ENCODE measurements at regions not wholly inside any gene's neighbourhood (a gene's known extent, or its start where the extent isn't known, plus 50 kb on each side); places are given as distances from the start of the nearest gene placed in this dataset.

DNA sequence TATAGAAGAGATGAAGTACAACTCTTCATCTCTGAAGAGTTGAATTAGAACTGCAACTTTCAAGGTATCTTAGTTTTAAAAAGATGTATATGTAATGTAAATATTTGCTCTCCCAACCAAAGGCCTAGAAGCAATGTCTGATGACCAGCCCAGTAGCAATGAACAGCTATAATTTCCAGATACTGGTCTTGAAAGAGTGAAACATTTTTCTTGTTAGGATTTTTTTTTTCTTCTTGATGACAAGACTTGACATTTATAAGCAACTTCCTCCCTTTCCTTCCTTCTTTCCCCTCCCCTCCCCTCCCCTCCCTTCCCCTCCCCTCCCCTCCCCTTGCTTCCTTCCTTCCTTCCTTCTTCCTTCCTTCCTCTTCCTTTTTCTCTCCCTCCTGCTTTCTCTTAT, 423.4 kb downstream of the ZIC1 start:
- Histone ChIP-seq H3K27ac (no peak overlapping the region), H3K4me2 (no peak overlapping the region), H3K4me3 (no peak overlapping the region), H3K9me3 (no peaks in the 10 kb centered on the region), H3K4me1 (no peaks in the 10 kb centered on the region)
- no peak for ATAC-seq
- POLR2A ChIA-PET: no interaction called here
- DNase-seq (ENCODE audit: low read depth in 1 of 2, low spot score in 1 of 2): no peak
- no peak for TF ChIP-seq ZSCAN20 (CRISPR knock-in tag; IDR thresholded peaks at IDR 0.05)
- no peak for TF ChIP-seq RARB (CRISPR knock-in tag; IDR thresholded peaks at IDR 0.05)
- TF ChIP-seq, protein P1, sequence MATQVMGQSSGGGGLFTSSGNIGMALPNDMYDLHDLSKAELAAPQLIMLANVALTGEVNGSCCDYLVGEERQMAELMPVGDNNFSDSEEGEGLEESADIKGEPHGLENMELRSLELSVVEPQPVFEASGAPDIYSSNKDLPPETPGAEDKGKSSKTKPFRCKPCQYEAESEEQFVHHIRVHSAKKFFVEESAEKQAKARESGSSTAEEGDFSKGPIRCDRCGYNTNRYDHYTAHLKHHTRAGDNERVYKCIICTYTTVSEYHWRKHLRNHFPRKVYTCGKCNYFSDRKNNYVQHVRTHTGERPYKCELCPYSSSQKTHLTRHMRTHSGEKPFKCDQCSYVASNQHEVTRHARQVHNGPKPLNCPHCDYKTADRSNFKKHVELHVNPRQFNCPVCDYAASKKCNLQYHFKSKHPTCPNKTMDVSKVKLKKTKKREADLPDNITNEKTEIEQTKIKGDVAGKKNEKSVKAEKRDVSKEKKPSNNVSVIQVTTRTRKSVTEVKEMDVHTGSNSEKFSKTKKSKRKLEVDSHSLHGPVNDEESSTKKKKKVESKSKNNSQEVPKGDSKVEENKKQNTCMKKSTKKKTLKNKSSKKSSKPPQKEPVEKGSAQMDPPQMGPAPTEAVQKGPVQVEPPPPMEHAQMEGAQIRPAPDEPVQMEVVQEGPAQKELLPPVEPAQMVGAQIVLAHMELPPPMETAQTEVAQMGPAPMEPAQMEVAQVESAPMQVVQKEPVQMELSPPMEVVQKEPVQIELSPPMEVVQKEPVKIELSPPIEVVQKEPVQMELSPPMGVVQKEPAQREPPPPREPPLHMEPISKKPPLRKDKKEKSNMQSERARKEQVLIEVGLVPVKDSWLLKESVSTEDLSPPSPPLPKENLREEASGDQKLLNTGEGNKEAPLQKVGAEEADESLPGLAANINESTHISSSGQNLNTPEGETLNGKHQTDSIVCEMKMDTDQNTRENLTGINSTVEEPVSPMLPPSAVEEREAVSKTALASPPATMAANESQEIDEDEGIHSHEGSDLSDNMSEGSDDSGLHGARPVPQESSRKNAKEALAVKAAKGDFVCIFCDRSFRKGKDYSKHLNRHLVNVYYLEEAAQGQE (IDR thresholded peaks at IDR 0.05): no peak
- CTCF ChIA-PET: no interaction called here
- FAIRE-seq: no peak

DNA sequence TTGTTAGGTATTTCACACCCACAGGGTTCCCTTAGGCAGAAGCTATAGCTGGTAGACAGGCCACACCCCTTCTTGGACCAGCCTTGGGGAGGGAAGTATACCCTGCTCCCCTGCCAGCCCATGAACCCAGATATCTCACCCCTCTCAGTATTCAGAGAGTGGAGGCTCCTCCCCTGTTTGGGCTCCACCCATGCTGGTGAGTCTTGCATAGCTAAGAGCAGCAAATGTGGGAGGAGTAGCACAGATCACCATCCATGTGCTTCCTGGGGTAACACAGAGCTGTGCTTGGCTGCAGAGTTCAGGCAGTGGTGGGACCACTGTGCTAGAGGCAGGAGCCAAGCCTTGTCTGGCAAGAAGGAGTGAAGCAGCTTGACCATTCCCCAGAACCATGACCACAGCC, 427.2 kb downstream of the ZIC1 start:
- ChIA-PET CTCF (no interaction called here), POLR2A (no interaction called here)
- ATAC-seq: no peak
- FAIRE-seq: no peak
- no peak for TF ChIP-seq MAZ (IDR thresholded peaks at IDR 0.05; ENCODE audit: borderline replicate concordance, low read depth, low read length)
- no peak for TF ChIP-seq EHF (CRISPR knock-in tag; IDR thresholded peaks at IDR 0.05)
- TF ChIP-seq KDM5A (IDR thresholded peaks at IDR 0.05): no peak
- TF ChIP-seq ZC3H11A (IDR thresholded peaks at IDR 0.05): no peak
- TF ChIP-seq SMC3 (IDR thresholded peaks at IDR 0.05): no peak
- TF ChIP-seq FOSB (CRISPR knock-in tag; IDR thresholded peaks at IDR 0.05): no peak
- TF ChIP-seq HEYL (CRISPR knock-in tag; IDR thresholded peaks at IDR 0.05): no peak
- TF ChIP-seq SREBF2 (IDR thresholded peaks at IDR 0.05): no peak
- Histone ChIP-seq H3K4me2 (no peak overlapping the region), H3K27ac (no peak overlapping the region), H3K4me3 (no peak overlapping the region), H3K9me3 (no peaks in the 10 kb centered on the region), H3K4me1 (no peaks in the 10 kb centered on the region)
- no peak for DNase-seq (ENCODE audit: low read depth in 1 of 2, low spot score in 1 of 2)

DNA sequence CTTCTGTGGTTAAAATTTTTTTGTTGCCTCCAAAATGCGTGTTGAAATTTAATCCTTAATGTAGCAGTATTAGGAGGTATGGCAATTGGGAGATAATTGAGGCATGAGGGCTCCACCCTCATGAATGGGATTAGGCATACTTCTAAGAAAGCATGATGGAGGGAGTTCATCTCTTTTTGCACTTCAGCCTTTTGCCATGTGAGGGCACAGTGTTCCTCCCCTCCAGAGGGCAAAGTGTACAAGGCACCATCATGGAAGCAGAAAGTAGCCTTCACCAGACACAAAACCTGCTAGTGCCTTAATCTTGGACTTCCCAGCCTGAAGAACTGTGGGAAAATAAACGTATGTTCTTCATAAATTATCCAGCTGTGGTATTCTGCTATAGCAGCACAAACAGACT, 429.5 kb downstream of the ZIC1 start:
- WGBS (ENCODE audit: missing lambda C conversion rate): 2% methylated on average over 2 of the region's 2 CpGs
- ATAC-seq: no peak
- peak in 1 of 2 experiments; percentile 5 for DNase-seq (ENCODE audit: low read depth in 1 of 2, low spot score in 1 of 2)
- no peak for TF ChIP-seq TP53 (CRISPR knock-in tag; IDR thresholded peaks at IDR 0.05)
- no peak for TF ChIP-seq POLR2A (IDR thresholded peaks at IDR 0.05; ENCODE audit: low read length)
- no peak for TF ChIP-seq NFE2L2 (conservative IDR thresholded peaks at IDR 0.05; ENCODE audit: low read length)
- peak in 1 of 2 experiments; percentile 15; a peak in 1 of 5 replicates for TF ChIP-seq RAD21 (conservative IDR thresholded peaks at IDR 0.05 in 1 of 2, IDR thresholded peaks at IDR 0.05 in 1 of 2)
- TF ChIP-seq GATA3 (IDR thresholded peaks at IDR 0.05; ENCODE audit: borderline replicate concordance): no peak
- TF ChIP-seq HOXA7 (CRISPR knock-in tag; IDR thresholded peaks at IDR 0.05): no peak
- no peak for TF ChIP-seq EHMT2 (IDR thresholded peaks at IDR 0.05; ENCODE audit: low read depth)
- no peak for TF ChIP-seq CHD2 (IDR thresholded peaks at IDR 0.05; ENCODE audit: low read length, partially characterized antibody)
- no peak for FAIRE-seq
- no peak overlapping the region for H3K4me2 ChIP-seq
- H3K4me3 ChIP-seq: no peak overlapping the region
- H3K4me1 ChIP-seq: no peaks in the 10 kb centered on the region
- ChIA-PET POLR2A (no interaction called here), CTCF (interaction anchor here (1.0 kb wide), 1 partner anchor 239 kb away, joined by 3 read pairs; no protein-coding TSS in a partner anchor)
- no peaks in the 10 kb centered on the region for H3K9me3 ChIP-seq
- no peak overlapping the region for H3K27ac ChIP-seq

DNA sequence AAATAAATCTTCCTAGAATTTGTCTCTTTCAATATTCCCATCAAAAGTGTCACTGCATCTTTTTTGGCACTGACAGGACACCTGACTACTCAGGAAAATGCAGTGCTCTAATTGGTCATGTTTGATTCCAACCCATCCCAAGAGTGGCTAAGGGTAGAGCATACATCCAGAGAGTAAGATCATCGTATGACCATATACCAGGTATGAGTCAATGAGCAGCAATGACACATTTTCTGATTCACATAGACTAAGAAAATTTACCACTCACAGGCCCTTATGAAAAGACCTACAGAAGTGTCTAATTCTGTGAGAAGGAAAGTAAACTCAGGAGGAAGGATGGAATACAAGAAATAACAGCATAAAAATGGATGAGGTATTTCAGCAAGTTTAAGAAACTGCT, 434.2 kb downstream of the ZIC1 start:
- ATAC-seq: no peak
- POLR2A ChIA-PET: no interaction called here
- Histone ChIP-seq H3K27ac (no peak overlapping the region), H3K4me2 (no peak overlapping the region), H3K4me1 (no peaks in the 10 kb centered on the region), H3K9me3 (no peaks in the 10 kb centered on the region), H3K4me3 (no peak overlapping the region)
- no peak for DNase-seq (ENCODE audit: low read depth in 1 of 2, low spot score in 1 of 2)
- WGBS (ENCODE audit: missing lambda C conversion rate): 10% methylated on average over 1 of the region's 1 CpG
- CTCF ChIA-PET: no interaction called here
- no peak for FAIRE-seq
- TF ChIP-seq FOXS1 (CRISPR knock-in tag; IDR thresholded peaks at IDR 0.05): no peak
- TF ChIP-seq, protein P2, sequence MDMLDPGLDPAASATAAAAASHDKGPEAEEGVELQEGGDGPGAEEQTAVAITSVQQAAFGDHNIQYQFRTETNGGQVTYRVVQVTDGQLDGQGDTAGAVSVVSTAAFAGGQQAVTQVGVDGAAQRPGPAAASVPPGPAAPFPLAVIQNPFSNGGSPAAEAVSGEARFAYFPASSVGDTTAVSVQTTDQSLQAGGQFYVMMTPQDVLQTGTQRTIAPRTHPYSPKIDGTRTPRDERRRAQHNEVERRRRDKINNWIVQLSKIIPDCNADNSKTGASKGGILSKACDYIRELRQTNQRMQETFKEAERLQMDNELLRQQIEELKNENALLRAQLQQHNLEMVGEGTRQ (IDR thresholded peaks at IDR 0.05): no peak
- no peak for TF ChIP-seq RCOR1 (IDR thresholded peaks at IDR 0.05; ENCODE audit: low read depth, low read length)
- TF ChIP-seq, protein P3, sequence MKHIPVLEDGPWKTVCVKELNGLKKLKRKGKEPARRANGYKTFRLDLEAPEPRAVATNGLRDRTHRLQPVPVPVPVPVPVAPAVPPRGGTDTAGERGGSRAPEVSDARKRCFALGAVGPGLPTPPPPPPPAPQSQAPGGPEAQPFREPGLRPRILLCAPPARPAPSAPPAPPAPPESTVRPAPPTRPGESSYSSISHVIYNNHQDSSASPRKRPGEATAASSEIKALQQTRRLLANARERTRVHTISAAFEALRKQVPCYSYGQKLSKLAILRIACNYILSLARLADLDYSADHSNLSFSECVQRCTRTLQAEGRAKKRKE (CRISPR knock-in tag; IDR thresholded peaks at IDR 0.05; ENCODE audit: low read depth): no peak
- TF ChIP-seq MAZ (IDR thresholded peaks at IDR 0.05; ENCODE audit: borderline replicate concordance, low read depth, low read length): no peak
- TF ChIP-seq, protein P4, sequence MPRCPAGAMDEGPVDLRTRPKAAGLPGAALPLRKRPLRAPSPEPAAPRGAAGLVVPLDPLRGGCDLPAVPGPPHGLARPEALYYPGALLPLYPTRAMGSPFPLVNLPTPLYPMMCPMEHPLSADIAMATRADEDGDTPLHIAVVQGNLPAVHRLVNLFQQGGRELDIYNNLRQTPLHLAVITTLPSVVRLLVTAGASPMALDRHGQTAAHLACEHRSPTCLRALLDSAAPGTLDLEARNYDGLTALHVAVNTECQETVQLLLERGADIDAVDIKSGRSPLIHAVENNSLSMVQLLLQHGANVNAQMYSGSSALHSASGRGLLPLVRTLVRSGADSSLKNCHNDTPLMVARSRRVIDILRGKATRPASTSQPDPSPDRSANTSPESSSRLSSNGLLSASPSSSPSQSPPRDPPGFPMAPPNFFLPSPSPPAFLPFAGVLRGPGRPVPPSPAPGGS (IDR thresholded peaks at IDR 0.05): no peak
- no peak for TF ChIP-seq SMC3 (IDR thresholded peaks at IDR 0.05)
- no peak for TF ChIP-seq CBX2 (IDR thresholded peaks at IDR 0.05; ENCODE audit: borderline replicate concordance, low read depth)
- TF ChIP-seq CEBPB (IDR thresholded peaks at IDR 0.05): no peak
- TF ChIP-seq EHF (CRISPR knock-in tag; IDR thresholded peaks at IDR 0.05): no peak
- no peak for TF ChIP-seq FOSL2 (IDR thresholded peaks at IDR 0.05)
- no peak for TF ChIP-seq FOSL2 (CRISPR knock-in tag; IDR thresholded peaks at IDR 0.05)
- TF ChIP-seq NPAS2 (CRISPR knock-in tag; IDR thresholded peaks at IDR 0.05; ENCODE audit: borderline replicate concordance): no peak
